ENCODE measurements at regions not wholly inside any gene's neighbourhood (a gene's known extent, or its start where the extent isn't known, plus 50 kb on each side); places are given as distances from the start of the nearest gene placed in this dataset.

- no peak overlapping the region for H3K4me3 ChIP-seq
- H3K36me3 ChIP-seq: no peaks in the 10 kb centered on the region
- no peak for DNase-seq (ENCODE audit: low spot score)
- WGBS: 72% methylated on average over 3 of the region's 3 CpGs
- no peaks in the 10 kb centered on the region for H3K27me3 ChIP-seq (replicated peaks; ENCODE audit: insufficient read depth)
- TF ChIP-seq POLR2A (IDR thresholded peaks at IDR 0.05): no peak
- TF ChIP-seq POLR2AphosphoS5 (IDR thresholded peaks at IDR 0.05): no peak
- no peak for TF ChIP-seq CTCF (IDR thresholded peaks at IDR 0.05)
- intact Hi-C loops (cut with DNase I): no loop called here
- H3K4me1 ChIP-seq (replicated peaks): peaks cover 6% of the 10 kb centered on the region
- no peak overlapping the region for H3K27ac ChIP-seq
- no peaks in the 10 kb centered on the region for H3K9me3 ChIP-seq
These were observed 108.7 kb downstream of the DISP1 start for GRCh38 chr1:222923506-222923905.

GRCh38 chr1:222924136-222924706 lies 109.4 kb downstream of the DISP1 start:
- Histone ChIP-seq H3K9me3 (no peaks in the 10 kb centered on the region), H3K36me3 (no peaks in the 10 kb centered on the region), H3K27me3 (replicated peaks; ENCODE audit: insufficient read depth) (no peaks in the 10 kb centered on the region), H3K4me3 (no peak overlapping the region), H3K4me1 (replicated peaks) (peaks cover 6% of the 10 kb centered on the region), H3K27ac (no peak overlapping the region)
- intact Hi-C loops (cut with DNase I): no loop called here
- DNase-seq (ENCODE audit: low spot score): no peak
- no peak for TF ChIP-seq POLR2AphosphoS5 (IDR thresholded peaks at IDR 0.05)
- TF ChIP-seq POLR2A (IDR thresholded peaks at IDR 0.05): no peak
- no peak for TF ChIP-seq CTCF (IDR thresholded peaks at IDR 0.05)

- no peak overlapping the region for H3K27ac ChIP-seq
- intact Hi-C loops (cut with DNase I): no loop called here
These were observed 111.7 kb downstream of the DISP1 start for GRCh38 chr1:222926566-222926965.

GRCh38 chr1:222927031-222927430 lies 112.2 kb downstream of the DISP1 start:
- no peak for DNase-seq (ENCODE audit: low spot score)
- Histone ChIP-seq H3K4me3 (no peak overlapping the region), H3K36me3 (no peaks in the 10 kb centered on the region), H3K9me3 (no peaks in the 10 kb centered on the region), H3K4me1 (replicated peaks) (peaks cover 6% of the 10 kb centered on the region), H3K27me3 (replicated peaks; ENCODE audit: insufficient read depth) (no peaks in the 10 kb centered on the region), H3K27ac (no peak overlapping the region)
- TF ChIP-seq POLR2A (IDR thresholded peaks at IDR 0.05) (no peak), CTCF (IDR thresholded peaks at IDR 0.05) (no peak), POLR2AphosphoS5 (IDR thresholded peaks at IDR 0.05) (no peak)
- intact Hi-C loops (cut with DNase I): no loop called here
- WGBS: 94% methylated on average over 4 of the region's 4 CpGs

More at GRCh38 chr1:222926566-222926965, 111.7 kb downstream of the DISP1 start:
- no peak for DNase-seq (ENCODE audit: low spot score)
- Histone ChIP-seq H3K4me3 (no peak overlapping the region), H3K36me3 (no peaks in the 10 kb centered on the region), H3K27me3 (replicated peaks; ENCODE audit: insufficient read depth) (no peaks in the 10 kb centered on the region), H3K9me3 (no peaks in the 10 kb centered on the region), H3K4me1 (replicated peaks) (peaks cover 6% of the 10 kb centered on the region)
- no peak for TF ChIP-seq POLR2AphosphoS5 (IDR thresholded peaks at IDR 0.05)
- no peak for TF ChIP-seq POLR2A (IDR thresholded peaks at IDR 0.05)
- no peak for TF ChIP-seq CTCF (IDR thresholded peaks at IDR 0.05)
- WGBS: 63% methylated on average over 6 of the region's 6 CpGs

DNA sequence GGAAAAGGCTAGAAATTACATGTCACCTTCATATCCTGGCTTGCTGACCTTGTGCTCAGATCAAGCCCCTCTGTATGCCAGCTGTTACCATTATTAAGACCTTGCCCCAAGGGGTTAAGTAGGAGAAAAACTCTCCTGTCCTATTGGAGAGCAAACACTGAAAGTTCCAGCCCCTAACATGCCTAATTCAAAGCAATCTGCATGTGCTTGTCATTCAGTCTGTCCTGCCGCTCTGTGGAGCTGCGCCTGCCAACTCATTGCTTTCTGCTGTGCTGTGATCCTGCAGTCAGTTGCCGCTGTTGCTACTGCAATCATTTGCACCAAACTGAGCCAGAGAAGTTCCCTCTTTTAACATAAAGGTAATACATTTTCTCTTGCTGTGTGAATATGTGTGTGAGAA lies 113.4 kb downstream of the DISP1 start:
- no peaks in the 10 kb centered on the region for H3K27me3 ChIP-seq (replicated peaks; ENCODE audit: insufficient read depth)
- intact Hi-C loops (cut with DNase I): no loop called here
- no peaks in the 10 kb centered on the region for H3K36me3 ChIP-seq
- no peak for TF ChIP-seq POLR2A (IDR thresholded peaks at IDR 0.05)
- peak; percentile 44 for TF ChIP-seq POLR2AphosphoS5 (IDR thresholded peaks at IDR 0.05)
- H3K4me3 ChIP-seq: peak overlapping the region in 1 of 2 donors; percentile 11
- 14% methylated on average over 3 of the region's 3 CpGs for WGBS
- H3K4me1 ChIP-seq (replicated peaks): peaks cover 6% of the 10 kb centered on the region
- H3K9me3 ChIP-seq: no peaks in the 10 kb centered on the region
- peak; percentile 63 for DNase-seq (ENCODE audit: low spot score)
- H3K27ac ChIP-seq: no peak overlapping the region
